GM23338 (cell line): ENCODE measurements at regions not wholly inside any gene's neighbourhood (a gene's known extent, or its start where the extent isn't known, plus 50 kb on each side); places are given as distances from the start of the nearest gene placed in this dataset.

Experiments used
- ATAC-seq: fragments of 200-7000 bp; cut with Tn5 transposase; 3 replicates; pipeline ENCODE4 v1.9.1; 2020
- DNase-seq: peaks from one replicate; pipeline ENCODE4 v3.0.0-alpha.2; 2015; ENCODE audit warnings: low spot score
- H2AFZ ChIP-seq: fragments of 200-600 bp; sonication (generic); 2 replicates; pipeline ENCODE4 v1.8.0; 2016; ENCODE audit warnings: antibody characterized with exemption, mild to moderate bottlenecking, moderate library complexity
- H3F3A ChIP-seq: fragments of 200-600 bp; sonication (generic); replicated peaks from 2 replicates; pipeline ENCODE4 v1.8.0; 2017; ENCODE audit warnings: antibody characterized with exemption, mixed run types, low read depth
- H3K27ac ChIP-seq: fragments of 200-600 bp; sonication (generic); 2 replicates; pipeline ENCODE4 v1.6.1; 2016; ENCODE audit warnings: low read depth
- H3K27me3 ChIP-seq: fragments of 200-600 bp; sonication (generic); 2 replicates; pipeline ENCODE4 v1.8.0; 2016; ENCODE audit warnings: mild to moderate bottlenecking, mixed run types, moderate library complexity; ENCODE audit not compliant: insufficient read depth
- H3K36me3 ChIP-seq: fragments of 200-600 bp; sonication (generic); 2 replicates; pipeline ENCODE4 v1.8.0; 2016; ENCODE audit warnings: mild to moderate bottlenecking; ENCODE audit not compliant: insufficient read depth
- H3K4me1 ChIP-seq: fragments of 200-600 bp; sonication (generic); 2 replicates; pipeline ENCODE4 v1.8.0; 2016; ENCODE audit warnings: mild to moderate bottlenecking, moderate library complexity; ENCODE audit not compliant: insufficient read depth
- H3K4me2 ChIP-seq: fragments of 200-600 bp; sonication (generic); 2 replicates; pipeline ENCODE4 v1.7.1; 2017; ENCODE audit warnings: mixed run types
- H3K4me3 ChIP-seq: fragments of 200-600 bp; sonication (generic); 2 replicates; pipeline ENCODE4 v1.6.1; 2016; ENCODE audit warnings: mixed run types
- H3K79me2 ChIP-seq: fragments of 200-600 bp; sonication (generic); replicated peaks from 2 replicates; pipeline ENCODE4 v1.8.0; 2017; ENCODE audit warnings: mild to moderate bottlenecking; ENCODE audit not compliant: insufficient read depth
- H3K9me2 ChIP-seq: fragments of 200-600 bp; sonication (generic); 2 replicates; pipeline ENCODE4 v1.8.0; 2017; ENCODE audit not compliant: insufficient read depth
- H4K20me1 ChIP-seq: fragments of 200-600 bp; sonication (generic); replicated peaks from 2 replicates; pipeline ENCODE4 v1.8.0; 2017; ENCODE audit warnings: mild to moderate bottlenecking; ENCODE audit not compliant: insufficient read depth
- H3K27ac Mint-ChIP-seq: 2 replicates; pipeline ENCODE4 v1.8.0; 2020; ENCODE audit warnings: inconsistent platforms, mild to moderate bottlenecking, moderate library complexity, mixed read lengths
- H3K27me3 Mint-ChIP-seq: 3 replicates; pipeline ENCODE4 v1.8.0; 2022; ENCODE audit warnings: low read depth, mild to moderate bottlenecking, moderate library complexity, mixed read lengths, inconsistent platforms; ENCODE audit not compliant: insufficient read depth, poor library complexity
- H3K36me3 Mint-ChIP-seq: 3 replicates; pipeline ENCODE4 v1.8.0; 2021; ENCODE audit warnings: low read depth, mild to moderate bottlenecking, inconsistent platforms, moderate library complexity, mixed read lengths
- H3K4me1 Mint-ChIP-seq: 3 replicates; pipeline ENCODE4 v1.8.0; 2020; ENCODE audit warnings: mild to moderate bottlenecking, inconsistent platforms, mixed read lengths
- H3K4me3 Mint-ChIP-seq: 3 replicates; pipeline ENCODE4 v1.8.0; 2021; ENCODE audit warnings: moderate library complexity, mild to moderate bottlenecking, inconsistent platforms, mixed read lengths
- H3K9me3 Mint-ChIP-seq: 3 replicates; pipeline ENCODE4 v1.8.0; 2020; ENCODE audit warnings: moderate library complexity, mild to moderate bottlenecking, inconsistent platforms, mixed read lengths
- CREB1 ChIP-seq: fragments of 250-450 bp; sonication (Bioruptor Pico); IDR thresholded peaks from 2 replicates; pipeline ENCODE4 v1.5.0; 2020; ENCODE audit warnings: low read depth, mild to moderate bottlenecking, moderate library complexity
- EZH2 ChIP-seq: fragments of 200-600 bp; sonication (generic); IDR thresholded peaks from one replicate; pipeline ENCODE4 v1.8.0; 2017; ENCODE audit warnings: antibody characterized with exemption, mild to moderate bottlenecking, low read depth; ENCODE audit not compliant: unreplicated experiment
- EZH2phosphoT487 ChIP-seq: fragments of 200-600 bp; sonication (generic); IDR thresholded peaks from one replicate; pipeline ENCODE4 v1.8.1; 2018; ENCODE audit warnings: antibody characterized with exemption; ENCODE audit not compliant: unreplicated experiment
- JUNB ChIP-seq: IDR thresholded peaks from one replicate; pipeline ENCODE4 v1.6.1; 2016; ENCODE audit warnings: antibody characterized with exemption; ENCODE audit not compliant: unreplicated experiment
- NANOG ChIP-seq: IDR thresholded peaks from 2 replicates; pipeline ENCODE4 v1.6.1; 2016; ENCODE audit warnings: antibody characterized with exemption, borderline replicate concordance
- POLR2AphosphoS5 ChIP-seq: IDR thresholded peaks from 2 replicates; pipeline ENCODE4 v1.6.1; 2016; ENCODE audit warnings: antibody characterized with exemption, low read depth
- STAT1 ChIP-seq: IDR thresholded peaks from one replicate; pipeline ENCODE4 v1.6.1; 2016; ENCODE audit warnings: antibody characterized with exemption; ENCODE audit not compliant: unreplicated experiment
- ZNF114 ChIP-seq: fragments of 250-450 bp; sonication (Bioruptor Pico); IDR thresholded peaks from 2 replicates; pipeline ENCODE4 v1.5.0; 2020; ENCODE audit warnings: mild to moderate bottlenecking, moderate library complexity
- ZNF331 ChIP-seq: fragments of 250-450 bp; sonication (Bioruptor Pico); IDR thresholded peaks from 2 replicates; pipeline ENCODE4 v1.5.0; 2020; ENCODE audit warnings: low read depth, mild to moderate bottlenecking, moderate library complexity
- TF ChIP-seq, protein P1 (sequence below): IDR thresholded peaks from one replicate; pipeline ENCODE4 v1.6.1; 2018; ENCODE audit warnings: antibody characterized with exemption; ENCODE audit not compliant: unreplicated experiment
- TF ChIP-seq, protein P2 (sequence below): fragments of 250-450 bp; sonication (Bioruptor Pico); IDR thresholded peaks from 2 replicates; pipeline ENCODE4 v1.5.0; 2020; ENCODE audit warnings: mild to moderate bottlenecking, moderate library complexity
- TF ChIP-seq, protein P3 (sequence below): IDR thresholded peaks from 2 replicates; pipeline ENCODE4 v1.6.1; 2016; ENCODE audit warnings: antibody characterized with exemption
- TF ChIP-seq, protein P4 (sequence below), 2 experiments: fragments of 200-600 bp in 1 of 2; sonication (generic) in 1 of 2; conservative IDR thresholded peaks; 2 replicates each; pipeline versions ENCODE4 v1.5.1 to v1.6.1; 2016 to 2017; ENCODE audit warnings: antibody characterized with exemption in 2 of 2, low read depth in 2 of 2, mild to moderate bottlenecking in 2 of 2, moderate library complexity in 1 of 2

DNA sequence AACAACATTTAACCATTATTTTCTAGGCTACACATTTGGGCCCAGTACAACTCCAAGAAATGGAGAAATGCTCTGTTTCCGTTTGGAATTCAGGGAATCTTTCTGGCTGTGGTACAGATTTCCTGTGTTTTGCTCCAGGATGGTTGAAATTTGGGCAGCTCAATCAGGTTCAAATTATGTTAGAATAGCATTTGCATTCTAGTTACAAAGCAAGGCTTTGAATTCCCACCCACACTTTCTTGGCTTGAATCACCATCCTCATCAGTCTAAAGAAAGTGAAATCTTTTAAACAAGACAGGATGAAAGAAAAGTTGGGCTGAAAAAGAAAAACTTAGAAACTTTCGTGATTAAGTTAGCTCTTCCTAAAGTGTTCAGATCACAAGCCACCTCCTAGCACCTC is 98.1 kb upstream of the VCX3B start:
- H3K4me3 Mint-ChIP-seq: no peak overlapping the region
- Histone ChIP-seq H4K20me1 (no peaks in the 10 kb centered on the region), H3K4me3 (no peak overlapping the region), H3F3A (no peaks in the 10 kb centered on the region), H3K36me3 (no peaks in the 10 kb centered on the region), H3K79me2 (no peaks in the 10 kb centered on the region), H3K4me2 (no peak overlapping the region), H3K27me3 (no peaks in the 10 kb centered on the region), H3K9me2 (no peaks in the 10 kb centered on the region), H3K4me1 (no peaks in the 10 kb centered on the region), H3K27ac (no peak overlapping the region), H2AFZ (no peak overlapping the region)
- TF ChIP-seq, protein P1, sequence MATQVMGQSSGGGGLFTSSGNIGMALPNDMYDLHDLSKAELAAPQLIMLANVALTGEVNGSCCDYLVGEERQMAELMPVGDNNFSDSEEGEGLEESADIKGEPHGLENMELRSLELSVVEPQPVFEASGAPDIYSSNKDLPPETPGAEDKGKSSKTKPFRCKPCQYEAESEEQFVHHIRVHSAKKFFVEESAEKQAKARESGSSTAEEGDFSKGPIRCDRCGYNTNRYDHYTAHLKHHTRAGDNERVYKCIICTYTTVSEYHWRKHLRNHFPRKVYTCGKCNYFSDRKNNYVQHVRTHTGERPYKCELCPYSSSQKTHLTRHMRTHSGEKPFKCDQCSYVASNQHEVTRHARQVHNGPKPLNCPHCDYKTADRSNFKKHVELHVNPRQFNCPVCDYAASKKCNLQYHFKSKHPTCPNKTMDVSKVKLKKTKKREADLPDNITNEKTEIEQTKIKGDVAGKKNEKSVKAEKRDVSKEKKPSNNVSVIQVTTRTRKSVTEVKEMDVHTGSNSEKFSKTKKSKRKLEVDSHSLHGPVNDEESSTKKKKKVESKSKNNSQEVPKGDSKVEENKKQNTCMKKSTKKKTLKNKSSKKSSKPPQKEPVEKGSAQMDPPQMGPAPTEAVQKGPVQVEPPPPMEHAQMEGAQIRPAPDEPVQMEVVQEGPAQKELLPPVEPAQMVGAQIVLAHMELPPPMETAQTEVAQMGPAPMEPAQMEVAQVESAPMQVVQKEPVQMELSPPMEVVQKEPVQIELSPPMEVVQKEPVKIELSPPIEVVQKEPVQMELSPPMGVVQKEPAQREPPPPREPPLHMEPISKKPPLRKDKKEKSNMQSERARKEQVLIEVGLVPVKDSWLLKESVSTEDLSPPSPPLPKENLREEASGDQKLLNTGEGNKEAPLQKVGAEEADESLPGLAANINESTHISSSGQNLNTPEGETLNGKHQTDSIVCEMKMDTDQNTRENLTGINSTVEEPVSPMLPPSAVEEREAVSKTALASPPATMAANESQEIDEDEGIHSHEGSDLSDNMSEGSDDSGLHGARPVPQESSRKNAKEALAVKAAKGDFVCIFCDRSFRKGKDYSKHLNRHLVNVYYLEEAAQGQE: no peak
- no peak for TF ChIP-seq JUNB
- no peak for TF ChIP-seq NANOG
- TF ChIP-seq, protein P2, sequence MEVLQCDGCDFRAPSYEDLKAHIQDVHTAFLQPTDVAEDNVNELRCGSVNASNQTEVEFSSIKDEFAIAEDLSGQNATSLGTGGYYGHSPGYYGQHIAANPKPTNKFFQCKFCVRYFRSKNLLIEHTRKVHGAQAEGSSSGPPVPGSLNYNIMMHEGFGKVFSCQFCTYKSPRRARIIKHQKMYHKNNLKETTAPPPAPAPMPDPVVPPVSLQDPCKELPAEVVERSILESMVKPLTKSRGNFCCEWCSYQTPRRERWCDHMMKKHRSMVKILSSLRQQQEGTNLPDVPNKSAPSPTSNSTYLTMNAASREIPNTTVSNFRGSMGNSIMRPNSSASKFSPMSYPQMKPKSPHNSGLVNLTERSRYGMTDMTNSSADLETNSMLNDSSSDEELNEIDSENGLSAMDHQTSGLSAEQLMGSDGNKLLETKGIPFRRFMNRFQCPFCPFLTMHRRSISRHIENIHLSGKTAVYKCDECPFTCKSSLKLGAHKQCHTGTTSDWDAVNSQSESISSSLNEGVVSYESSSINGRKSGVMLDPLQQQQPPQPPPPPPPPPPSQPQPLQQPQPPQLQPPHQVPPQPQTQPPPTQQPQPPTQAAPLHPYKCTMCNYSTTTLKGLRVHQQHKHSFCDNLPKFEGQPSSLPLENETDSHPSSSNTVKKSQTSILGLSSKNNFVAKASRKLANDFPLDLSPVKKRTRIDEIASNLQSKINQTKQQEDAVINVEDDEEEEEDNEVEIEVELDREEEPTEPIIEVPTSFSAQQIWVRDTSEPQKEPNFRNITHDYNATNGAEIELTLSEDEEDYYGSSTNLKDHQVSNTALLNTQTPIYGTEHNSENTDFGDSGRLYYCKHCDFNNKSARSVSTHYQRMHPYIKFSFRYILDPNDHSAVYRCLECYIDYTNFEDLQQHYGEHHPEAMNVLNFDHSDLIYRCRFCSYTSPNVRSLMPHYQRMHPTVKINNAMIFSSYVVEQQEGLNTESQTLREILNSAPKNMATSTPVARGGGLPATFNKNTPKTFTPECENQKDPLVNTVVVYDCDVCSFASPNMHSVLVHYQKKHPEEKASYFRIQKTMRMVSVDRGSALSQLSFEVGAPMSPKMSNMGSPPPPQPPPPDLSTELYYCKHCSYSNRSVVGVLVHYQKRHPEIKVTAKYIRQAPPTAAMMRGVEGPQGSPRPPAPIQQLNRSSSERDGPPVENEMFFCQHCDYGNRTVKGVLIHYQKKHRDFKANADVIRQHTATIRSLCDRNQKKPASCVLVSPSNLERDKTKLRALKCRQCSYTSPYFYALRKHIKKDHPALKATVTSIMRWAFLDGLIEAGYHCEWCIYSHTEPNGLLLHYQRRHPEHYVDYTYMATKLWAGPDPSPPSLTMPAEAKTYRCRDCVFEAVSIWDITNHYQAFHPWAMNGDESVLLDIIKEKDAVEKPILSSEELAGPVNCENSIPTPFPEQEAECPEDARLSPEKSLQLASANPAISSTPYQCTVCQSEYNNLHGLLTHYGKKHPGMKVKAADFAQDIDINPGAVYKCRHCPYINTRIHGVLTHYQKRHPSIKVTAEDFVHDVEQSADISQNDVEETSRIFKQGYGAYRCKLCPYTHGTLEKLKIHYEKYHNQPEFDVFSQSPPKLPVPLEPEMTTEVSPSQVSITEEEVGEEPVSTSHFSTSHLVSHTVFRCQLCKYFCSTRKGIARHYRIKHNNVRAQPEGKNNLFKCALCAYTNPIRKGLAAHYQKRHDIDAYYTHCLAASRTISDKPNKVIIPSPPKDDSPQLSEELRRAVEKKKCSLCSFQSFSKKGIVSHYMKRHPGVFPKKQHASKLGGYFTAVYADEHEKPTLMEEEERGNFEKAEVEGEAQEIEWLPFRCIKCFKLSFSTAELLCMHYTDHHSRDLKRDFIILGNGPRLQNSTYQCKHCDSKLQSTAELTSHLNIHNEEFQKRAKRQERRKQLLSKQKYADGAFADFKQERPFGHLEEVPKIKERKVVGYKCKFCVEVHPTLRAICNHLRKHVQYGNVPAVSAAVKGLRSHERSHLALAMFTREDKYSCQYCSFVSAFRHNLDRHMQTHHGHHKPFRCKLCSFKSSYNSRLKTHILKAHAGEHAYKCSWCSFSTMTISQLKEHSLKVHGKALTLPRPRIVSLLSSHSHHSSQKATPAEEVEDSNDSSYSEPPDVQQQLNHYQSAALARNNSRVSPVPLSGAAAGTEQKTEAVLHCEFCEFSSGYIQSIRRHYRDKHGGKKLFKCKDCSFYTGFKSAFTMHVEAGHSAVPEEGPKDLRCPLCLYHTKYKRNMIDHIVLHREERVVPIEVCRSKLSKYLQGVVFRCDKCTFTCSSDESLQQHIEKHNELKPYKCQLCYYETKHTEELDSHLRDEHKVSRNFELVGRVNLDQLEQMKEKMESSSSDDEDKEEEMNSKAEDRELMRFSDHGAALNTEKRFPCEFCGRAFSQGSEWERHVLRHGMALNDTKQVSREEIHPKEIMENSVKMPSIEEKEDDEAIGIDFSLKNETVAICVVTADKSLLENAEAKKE (CRISPR knock-in tag): no peak
- TF ChIP-seq, protein P3, sequence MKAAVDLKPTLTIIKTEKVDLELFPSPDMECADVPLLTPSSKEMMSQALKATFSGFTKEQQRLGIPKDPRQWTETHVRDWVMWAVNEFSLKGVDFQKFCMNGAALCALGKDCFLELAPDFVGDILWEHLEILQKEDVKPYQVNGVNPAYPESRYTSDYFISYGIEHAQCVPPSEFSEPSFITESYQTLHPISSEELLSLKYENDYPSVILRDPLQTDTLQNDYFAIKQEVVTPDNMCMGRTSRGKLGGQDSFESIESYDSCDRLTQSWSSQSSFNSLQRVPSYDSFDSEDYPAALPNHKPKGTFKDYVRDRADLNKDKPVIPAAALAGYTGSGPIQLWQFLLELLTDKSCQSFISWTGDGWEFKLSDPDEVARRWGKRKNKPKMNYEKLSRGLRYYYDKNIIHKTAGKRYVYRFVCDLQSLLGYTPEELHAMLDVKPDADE: no peak
- no peak for TF ChIP-seq EZH2
- no peak for TF ChIP-seq EZH2phosphoT487
- no peak for TF ChIP-seq POLR2AphosphoS5
- TF ChIP-seq ZNF331 (CRISPR knock-in tag): no peak
- TF ChIP-seq CREB1 (CRISPR knock-in tag): no peak
- TF ChIP-seq STAT1: no peak
- no peak for TF ChIP-seq ZNF114 (CRISPR knock-in tag)
- TF ChIP-seq, protein P4, sequence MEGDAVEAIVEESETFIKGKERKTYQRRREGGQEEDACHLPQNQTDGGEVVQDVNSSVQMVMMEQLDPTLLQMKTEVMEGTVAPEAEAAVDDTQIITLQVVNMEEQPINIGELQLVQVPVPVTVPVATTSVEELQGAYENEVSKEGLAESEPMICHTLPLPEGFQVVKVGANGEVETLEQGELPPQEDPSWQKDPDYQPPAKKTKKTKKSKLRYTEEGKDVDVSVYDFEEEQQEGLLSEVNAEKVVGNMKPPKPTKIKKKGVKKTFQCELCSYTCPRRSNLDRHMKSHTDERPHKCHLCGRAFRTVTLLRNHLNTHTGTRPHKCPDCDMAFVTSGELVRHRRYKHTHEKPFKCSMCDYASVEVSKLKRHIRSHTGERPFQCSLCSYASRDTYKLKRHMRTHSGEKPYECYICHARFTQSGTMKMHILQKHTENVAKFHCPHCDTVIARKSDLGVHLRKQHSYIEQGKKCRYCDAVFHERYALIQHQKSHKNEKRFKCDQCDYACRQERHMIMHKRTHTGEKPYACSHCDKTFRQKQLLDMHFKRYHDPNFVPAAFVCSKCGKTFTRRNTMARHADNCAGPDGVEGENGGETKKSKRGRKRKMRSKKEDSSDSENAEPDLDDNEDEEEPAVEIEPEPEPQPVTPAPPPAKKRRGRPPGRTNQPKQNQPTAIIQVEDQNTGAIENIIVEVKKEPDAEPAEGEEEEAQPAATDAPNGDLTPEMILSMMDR (conservative IDR thresholded peaks at IDR 0.05; ENCODE audit: low read depth in 2 of 2): no peak
- no peaks in the 10 kb centered on the region for H3K27me3 Mint-ChIP-seq
- H3K27ac Mint-ChIP-seq: no peak overlapping the region
- H3K9me3 Mint-ChIP-seq: no peaks in the 10 kb centered on the region
- ATAC-seq (no peak), DNase-seq (no peak)
- no peaks in the 10 kb centered on the region for H3K4me1 Mint-ChIP-seq
- no peaks in the 10 kb centered on the region for H3K36me3 Mint-ChIP-seq
